IMR-90 (cell line): ENCODE measurements at regions not wholly inside any gene's neighbourhood (a gene's known extent, or its start where the extent isn't known, plus 50 kb on each side); places are given as distances from the start of the nearest gene placed in this dataset.

Experiments used
- CEBPB ChIP-seq: IDR thresholded peaks from 2 replicates; pipeline ENCODE4 v1.6.1; 2012; ENCODE audit warnings: low read depth, low read length, improper control_type of control experiment
- MXI1 ChIP-seq: IDR thresholded peaks from 2 replicates; pipeline ENCODE4 v1.6.1; 2012; ENCODE audit warnings: low read depth, mild to moderate bottlenecking, low read length, moderate library complexity, borderline replicate concordance
- RFX5 ChIP-seq: IDR thresholded peaks from 2 replicates; pipeline ENCODE4 v1.8.0; 2012; ENCODE audit warnings: low read depth, mild to moderate bottlenecking, low read length, moderate library complexity
- TF ChIP-seq, protein P1 (sequence below): conservative IDR thresholded peaks from 2 replicates; pipeline ENCODE4 v1.5.1; 2012; ENCODE audit warnings: mild to moderate bottlenecking, low read depth, low read length, improper control_type of control experiment

DNA sequence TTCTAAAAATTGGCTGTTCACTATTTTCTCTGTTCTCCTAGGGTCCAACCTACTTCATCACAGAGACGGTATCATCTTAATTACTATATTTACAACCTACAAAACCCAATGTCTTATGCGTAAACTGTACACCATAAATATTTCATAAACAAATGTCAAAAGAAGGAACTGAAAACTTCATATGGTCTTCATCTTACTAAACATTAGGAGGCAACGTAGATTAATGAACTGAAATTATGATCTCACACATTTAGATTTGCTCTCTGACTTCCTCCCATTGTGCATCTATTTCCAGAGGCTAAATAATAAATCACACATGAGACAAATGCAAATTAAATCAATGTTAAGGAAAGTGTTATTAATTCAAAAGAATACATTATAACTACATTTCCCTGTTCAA is 1850.6 kb upstream of the SEL1L start:
- no peak for TF ChIP-seq RFX5
- TF ChIP-seq CEBPB, result no peak
- TF ChIP-seq, protein P1, sequence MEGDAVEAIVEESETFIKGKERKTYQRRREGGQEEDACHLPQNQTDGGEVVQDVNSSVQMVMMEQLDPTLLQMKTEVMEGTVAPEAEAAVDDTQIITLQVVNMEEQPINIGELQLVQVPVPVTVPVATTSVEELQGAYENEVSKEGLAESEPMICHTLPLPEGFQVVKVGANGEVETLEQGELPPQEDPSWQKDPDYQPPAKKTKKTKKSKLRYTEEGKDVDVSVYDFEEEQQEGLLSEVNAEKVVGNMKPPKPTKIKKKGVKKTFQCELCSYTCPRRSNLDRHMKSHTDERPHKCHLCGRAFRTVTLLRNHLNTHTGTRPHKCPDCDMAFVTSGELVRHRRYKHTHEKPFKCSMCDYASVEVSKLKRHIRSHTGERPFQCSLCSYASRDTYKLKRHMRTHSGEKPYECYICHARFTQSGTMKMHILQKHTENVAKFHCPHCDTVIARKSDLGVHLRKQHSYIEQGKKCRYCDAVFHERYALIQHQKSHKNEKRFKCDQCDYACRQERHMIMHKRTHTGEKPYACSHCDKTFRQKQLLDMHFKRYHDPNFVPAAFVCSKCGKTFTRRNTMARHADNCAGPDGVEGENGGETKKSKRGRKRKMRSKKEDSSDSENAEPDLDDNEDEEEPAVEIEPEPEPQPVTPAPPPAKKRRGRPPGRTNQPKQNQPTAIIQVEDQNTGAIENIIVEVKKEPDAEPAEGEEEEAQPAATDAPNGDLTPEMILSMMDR, result no peak
- no peak for TF ChIP-seq MXI1
